Stimulated activated CD4-positive, alpha-beta T cell treated with anti-CD3 and anti-CD28 coated beads, TNF-alpha, amount 100 ng/mL, for 24 hours (primary cell): ENCODE measurements at regions not wholly inside any gene's neighbourhood (a gene's known extent, or its start where the extent isn't known, plus 50 kb on each side); places are given as distances from the start of the nearest gene placed in this dataset.

ENCODE experiments used
- DNase-seq, 3 experiments: peaks; one replicate each; pipeline ENCODE4 v3.0.0-alpha.2; 2020; ENCODE audit warnings: low read depth in 3 of 3

DNA sequence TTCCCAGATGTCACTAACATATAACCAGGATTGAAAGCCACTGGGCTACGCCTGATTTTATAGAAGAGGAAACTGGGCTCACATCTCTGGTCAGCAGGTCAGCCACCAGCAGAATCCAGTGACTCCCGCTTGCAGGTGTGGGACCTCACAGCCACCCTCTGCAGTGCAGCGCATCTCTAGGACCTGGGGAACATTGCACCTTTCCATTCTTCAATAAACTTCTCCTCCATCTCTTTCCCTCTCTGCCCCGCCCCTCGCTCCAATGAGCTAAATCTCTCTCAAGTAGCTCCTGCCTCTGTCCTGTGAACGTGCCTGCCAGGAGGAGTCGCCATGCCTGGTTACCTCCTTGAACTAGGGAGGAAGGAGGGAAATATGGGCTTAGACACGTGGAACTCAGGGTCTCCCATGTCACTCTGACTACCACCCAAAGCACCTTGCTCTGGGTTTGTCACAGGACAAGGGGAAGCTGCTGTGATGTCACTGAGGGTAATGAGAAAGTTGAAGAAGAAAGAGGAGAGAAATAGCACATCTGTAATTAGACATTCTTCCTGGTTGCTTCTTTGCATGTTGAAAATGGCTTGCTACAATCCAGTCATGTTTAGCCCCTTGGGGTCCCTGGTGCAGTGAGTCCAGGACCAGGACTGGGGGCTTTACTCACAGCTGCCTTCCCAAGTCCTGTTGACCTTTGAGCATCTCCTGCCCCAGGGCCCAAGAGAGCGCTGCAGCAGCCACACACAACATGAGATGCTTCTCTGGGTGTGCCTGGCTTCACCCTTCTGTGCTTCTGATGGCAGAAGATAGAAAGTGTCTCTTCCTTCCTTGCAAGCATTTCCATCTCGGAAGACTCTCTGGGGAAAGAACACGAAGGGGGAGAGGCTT lies 469.4 kb downstream of the PREX1 start:
- no peak for DNase-seq

DNA sequence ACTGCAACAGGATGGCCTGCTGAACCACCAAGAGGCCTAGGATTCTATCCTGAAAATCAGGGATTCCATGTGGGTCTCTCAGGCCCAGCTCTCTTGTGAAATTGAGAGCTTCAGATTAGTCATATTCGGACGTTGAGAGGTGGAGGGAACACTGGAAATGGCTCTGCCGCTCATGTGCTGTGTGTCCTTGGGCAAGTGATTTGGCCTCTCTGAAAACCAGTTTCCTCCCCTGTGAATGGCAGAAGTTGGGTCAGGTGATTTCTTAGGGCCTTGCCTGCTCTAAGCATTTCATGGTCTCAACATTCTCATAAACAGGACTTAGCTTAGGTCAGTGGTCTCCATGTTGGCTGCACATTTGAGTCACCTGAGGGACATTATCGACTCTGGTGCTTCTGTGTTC lies 470.1 kb downstream of the PREX1 start:
- no peak for DNase-seq

DNA sequence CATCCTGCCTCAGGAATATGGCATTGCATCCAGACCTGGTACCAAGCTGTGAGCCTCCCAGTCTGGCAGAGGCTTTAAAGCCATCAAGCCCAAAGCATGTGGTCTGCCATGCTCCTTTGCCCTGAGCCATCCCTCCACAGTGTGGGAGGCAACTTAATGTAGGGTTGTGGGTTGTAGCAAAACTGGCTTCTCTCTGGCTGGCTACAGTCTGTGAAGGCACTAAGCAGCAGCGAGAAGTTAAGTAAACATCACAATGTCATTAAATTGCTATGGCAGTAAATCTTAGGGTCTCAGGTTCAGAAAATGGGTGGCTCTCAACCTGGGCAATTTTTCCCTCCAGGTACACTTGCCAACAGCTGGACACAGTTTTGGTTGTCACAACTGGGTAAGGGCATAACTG lies 472.9 kb downstream of the PREX1 start:
- no peak for DNase-seq

DNA sequence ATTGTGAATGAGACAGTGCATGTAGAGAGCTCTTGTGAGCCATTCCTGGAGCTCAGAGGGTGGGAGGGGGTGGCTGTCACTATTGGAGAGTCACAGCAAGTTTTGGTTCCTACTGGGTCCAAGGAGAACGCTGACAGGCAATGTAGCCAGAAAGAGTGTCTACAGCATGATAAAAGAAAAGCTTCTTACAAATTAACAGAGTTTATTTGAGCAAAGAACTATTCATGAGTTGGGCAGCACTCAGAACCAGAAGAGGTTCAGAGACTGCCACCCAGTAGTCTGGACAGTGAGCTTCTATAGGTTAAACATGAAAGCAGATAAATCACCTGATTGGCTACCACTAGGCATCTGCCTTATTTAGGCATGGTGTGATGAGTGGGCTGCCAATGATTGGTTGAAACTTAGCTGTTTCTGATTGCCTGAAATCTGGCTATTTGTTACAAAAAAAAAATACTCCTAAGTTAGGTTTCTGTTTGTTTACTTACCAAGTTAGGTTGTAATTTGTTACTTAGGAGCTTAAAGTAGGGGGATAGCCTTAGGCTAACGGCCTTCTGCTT lies 473.4 kb downstream of the PREX1 start:
- no peak for DNase-seq

DNA sequence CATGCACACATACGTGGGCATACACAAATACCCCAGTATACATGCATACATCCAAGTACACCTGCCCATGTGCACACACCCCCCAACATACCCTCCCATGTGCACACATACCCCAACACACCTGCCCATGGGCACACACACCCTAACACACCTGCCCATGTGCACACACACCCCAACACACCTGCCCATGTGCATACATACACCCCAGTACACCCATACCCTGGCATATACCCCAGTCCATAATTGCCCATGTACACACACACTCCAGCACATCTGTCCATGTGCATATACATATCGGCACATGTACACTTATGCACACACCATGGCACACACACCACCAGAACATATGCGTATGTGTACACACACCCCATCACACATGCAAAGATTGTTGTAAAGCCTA lies 475.2 kb downstream of the PREX1 start:
- DNase-seq = no peak

DNA sequence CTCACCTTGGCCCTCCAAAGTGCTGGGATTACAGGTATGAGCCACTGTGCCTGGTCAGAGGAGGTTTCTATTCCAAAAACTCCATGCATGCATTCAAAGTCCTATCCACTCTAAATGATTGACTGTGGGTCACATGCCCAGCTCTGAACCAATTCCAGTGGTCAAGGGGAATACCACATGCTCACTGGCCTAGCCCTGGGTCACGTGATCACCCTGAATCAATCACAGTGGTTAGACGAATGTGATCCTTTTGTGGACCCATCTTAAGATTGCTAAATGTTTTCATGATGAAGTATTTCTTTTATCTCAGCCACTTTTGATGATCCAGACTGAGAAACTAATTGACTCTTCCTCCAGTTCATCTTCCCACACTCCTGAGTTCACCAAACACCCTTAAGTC lies 475.8 kb downstream of the PREX1 start:
- no peak for DNase-seq

DNA sequence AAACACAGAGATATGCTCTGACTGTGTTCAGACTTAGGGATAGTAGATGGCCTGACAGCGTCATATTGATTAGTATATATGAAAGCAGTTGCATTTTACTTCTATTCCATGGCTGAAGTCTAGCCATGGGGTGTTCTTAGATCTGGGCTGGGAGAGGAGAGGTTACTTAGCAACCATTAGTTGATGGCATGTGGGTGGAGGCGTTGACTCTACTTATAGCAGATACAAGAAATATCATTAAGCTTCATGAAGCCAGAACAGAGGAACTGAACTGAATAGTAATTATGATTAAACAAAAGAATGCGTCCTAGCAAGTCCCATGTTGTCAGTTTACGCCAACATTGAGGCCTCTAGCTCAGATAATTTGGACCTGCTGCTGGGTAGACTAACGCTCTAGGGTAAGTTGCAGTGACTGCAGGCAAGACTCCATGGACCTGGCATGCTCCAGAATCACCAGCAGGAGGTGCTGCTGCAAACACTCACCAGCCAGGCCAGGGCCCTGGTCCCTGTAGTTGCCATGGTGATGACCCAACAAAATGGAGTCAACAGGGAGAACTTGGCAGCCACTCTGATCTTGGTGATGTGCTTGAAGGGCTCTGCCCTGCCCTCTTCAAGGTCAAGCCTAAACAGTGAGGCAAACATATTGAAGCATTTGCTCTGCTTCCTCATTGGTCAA lies 477.3 kb downstream of the PREX1 start:
- no peak for DNase-seq

DNA sequence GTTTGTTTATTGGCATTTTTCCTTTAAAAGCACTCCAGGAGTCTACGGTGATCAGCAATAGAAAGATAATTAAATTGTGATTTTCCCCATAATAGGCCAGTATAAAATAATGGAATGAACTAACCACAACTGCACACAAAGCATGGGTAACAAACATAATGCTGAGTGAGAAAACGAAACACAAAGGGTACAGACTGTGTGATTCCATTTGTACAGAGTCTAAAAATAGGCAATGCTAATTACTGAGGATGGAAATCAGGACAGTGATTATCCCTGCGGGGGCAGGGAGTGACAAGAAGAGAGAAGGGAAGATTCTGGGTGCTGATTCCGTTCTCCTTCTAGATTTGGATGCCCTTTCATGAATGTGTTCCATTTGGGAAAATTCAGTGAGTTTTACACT lies 478.1 kb downstream of the PREX1 start:
- no peak for DNase-seq

DNA sequence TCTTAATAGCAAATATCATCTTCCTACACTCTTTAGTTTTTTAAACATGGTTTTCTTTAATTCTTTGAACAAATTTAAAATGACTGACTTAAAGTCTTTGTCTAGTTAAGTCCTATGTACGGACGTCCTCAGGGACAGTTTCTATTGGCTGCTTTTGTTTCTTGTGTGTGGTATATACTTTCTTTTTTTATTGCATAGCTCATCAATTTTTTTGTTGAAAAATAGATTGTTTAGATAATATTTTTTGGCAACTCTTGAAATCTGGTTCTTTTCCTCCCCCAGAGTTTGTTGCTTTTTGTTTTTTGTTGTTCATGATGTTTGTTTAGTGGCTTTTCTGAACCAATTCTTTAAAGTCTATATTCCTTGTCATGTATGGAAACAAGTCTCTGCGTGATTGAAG lies 479.8 kb downstream of the PREX1 start:
- DNase-seq = no peak

DNA sequence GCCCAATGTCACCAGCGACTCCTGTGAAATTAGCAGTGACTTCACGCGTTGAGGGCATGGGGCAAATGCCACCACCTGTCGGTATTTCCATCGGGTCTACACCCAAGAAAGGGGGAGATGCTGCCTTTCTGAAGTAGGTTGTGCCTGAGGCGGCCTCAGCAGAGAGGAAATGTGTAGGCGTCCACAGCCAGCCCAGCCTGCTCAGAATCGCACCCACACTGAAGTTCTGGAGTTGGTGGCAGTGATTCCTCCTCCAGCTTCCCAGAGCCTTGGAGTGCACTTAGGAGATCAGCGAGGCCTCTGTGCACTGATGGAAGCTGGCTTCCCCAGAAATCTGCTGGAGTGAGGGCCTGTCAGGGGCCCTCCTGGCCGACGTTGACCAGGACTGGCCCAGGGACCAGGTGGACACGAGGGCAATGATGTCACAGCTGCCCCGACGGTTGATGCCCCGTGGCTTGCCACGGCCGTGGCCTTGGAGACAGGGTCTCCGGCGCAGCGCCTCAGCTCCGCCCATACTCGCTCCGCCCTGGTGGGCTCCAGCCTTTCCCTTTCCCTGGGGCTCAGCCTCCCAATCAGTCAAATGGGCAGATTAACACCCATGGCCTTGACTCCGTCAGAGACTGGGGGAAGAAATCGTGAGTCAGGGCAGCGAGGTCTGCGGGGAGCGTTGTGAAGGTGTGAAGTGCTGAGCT lies 484.8 kb downstream of the PREX1 start:
- DNase-seq = no peak

DNA sequence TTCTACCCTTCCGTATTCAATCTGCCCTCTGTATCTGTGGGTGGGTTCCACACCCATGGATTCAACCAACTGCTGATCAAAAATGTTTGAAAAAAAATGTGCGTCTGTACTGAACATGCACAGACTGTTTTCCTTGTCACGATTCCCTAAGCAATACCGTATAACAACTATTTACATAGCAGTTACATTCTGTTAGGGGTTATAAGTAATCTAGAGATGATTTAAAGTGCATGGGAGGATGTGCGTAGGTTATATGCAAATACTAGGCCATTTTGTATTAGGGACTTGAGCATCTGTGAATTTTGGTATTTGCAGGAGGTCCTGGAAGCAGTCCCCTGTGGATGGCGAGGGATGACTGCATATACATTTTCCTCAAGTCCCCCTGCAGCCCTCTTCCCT lies 486.9 kb downstream of the PREX1 start:
- no peak for DNase-seq

DNA sequence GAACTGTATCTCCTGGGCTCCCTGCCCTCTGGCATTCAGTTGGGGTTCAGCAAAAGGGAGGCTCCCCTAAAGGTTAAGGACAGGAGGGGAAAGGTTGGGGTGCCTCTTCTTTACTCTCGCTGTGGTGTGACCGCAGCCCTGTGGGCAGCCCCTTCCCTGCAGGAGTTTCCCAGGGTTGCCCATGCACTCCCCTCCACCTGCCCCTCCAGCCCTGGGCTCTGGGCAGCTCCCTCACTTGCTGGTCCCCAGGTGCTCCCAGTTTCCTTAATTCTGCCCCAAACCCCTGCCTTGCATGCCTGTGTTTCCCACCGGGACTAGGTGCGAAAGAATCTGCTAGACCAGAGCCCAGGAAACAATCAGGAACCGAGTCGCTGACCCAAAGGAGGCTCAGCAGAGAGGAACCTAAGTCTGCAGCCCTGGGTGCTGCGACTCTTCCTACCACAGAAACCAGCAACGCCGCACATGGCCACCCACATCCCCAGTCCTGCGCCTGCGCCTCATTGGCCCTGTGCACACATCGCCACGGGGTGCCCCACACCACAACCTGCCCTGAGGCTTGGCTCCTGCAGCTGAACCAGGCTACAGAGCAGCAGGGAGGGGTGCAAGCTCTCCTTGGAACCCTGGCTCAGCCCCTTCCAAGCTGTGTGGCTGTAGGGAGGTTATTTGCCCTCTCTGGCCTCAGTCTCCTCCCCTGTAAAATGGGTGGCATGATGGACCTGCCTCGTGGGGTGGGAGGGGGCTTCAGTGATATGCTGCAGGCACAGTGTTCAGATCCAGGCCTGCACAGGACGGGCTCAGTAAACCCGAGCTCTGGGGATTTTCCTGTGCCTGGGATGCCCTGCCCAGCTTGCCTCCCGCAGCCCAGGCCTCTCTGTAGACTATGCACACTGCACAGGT lies 487.6 kb downstream of the PREX1 start:
- DNase-seq = no peak

DNA sequence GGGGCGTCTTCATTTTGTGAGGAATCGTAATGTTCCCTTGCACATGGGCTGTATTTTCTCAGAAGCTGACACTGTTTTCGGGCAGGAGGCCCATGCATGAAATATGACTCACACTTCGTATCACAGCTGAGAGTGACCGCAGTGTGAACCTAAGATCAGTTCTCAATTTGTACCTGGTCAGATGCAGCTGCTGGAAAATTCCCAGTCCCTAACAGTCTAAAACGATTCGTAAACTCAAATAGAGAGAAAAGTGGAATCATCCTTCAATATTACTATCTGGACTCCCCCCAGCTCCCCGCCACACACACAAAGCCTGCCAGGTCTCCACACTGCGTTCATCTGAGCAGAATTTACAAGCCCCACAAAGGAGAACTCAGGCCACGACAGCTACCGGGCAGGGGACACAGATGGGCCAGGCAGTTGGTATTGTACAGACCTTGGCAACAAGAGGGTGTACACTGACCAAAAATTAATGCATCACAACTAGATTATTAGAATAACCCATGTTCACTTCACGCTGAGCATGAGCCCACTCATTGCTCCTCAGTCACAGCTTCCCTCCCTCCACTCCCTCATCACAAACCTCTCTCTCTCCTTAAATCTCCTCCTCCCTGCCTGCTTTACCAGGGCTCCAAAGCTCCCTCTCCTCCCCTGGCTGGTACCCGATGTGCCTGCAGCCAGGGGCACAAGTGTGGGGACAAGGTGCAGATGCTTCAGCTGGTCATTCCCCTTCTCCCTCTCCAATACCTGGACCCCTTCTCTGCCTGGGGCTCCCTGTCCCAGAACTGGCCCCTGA lies 488.4 kb downstream of the PREX1 start:
- DNase-seq = no peak

DNA sequence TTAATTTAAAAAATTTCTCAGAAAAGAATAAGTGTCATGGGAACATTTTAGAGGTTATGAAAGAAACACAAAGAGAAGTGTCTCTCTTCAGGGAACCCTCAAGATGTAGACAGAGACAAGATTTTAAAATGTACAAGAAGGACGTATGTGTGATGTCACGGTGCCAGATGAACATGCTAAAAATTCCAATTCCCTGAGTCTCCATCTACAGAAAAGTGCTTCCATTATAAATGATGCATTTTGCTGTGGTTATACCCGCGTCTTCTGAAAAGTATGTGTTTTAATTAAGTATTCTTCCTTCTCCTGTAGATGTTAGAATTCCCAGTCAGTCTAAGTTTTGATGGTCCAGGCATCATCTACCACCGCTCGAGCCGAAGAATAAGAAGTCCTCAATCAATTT lies 489.1 kb downstream of the PREX1 start:
- no peak for DNase-seq

DNA sequence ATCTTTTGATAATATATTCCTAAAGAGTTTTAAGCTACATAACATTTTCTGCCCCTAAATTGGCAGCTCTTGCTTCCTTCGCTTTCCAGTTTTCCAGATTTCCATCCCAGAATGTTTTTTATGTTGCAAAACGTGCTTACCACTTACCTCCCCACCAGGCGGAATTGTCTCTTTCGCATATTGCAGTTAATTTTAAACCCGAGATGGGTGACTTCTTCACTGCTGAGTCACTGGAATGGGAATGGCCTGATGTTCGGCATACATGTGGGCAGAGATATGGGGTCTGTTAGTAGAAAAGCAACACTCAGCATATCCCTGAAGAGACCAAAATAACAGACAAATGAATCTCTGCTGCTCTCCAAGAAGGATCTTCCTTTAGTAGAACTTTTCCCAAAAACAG lies 491.2 kb downstream of the PREX1 start:
- no peak for DNase-seq

DNA sequence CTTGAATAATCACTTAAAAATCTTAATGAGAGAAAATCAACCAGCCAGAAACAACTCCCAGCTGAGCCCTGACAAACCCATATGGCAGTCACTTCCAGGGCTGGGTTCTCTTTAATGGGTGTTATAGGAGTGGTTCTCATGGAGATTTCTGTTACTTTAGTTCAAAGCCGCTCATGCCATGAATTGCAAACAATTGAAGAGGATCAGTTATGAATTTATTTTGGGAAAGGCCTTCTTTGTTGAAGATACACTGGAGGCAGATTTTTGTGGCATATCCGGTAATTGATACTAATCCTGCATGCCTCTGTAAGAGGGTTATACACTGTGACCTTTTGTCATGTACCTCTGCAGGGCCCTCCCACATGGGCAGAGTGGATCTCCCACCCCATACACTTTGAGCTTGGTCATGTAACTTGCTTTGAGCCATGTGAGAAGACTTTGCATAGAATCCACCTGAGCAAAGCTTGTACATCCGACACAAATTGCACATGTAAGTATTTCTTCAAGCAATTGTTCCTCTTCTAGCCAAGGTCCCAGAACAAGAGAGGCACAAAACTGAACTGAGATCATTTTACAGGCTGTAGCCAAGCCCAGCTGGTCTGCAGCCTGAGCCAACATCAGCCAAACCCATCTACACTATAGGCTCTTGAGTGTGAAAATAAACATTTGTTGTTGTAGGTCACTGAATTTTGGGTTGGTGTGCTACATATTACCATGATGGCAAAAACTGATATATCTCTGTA lies 492.3 kb downstream of the PREX1 start:
- no peak for DNase-seq

DNA sequence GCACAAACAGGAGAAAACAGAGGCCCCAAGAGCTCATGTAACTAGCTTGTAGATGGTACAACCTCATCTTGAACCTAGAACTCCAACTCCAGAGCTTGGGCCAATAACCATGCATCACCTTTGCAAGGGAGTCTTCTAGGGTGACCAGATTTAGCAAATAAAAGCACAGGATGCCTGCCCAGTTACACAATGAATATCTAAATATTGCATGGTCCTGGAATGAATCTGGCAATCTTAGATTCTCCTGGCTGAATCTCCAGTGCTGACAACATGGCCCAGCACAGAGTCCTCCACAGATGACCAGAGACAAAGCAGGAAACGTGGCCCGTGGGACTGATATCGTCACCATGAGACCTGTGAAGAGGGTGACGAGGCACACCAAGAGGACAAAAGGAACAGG lies 494.1 kb downstream of the PREX1 start:
- DNase-seq = no peak

DNA sequence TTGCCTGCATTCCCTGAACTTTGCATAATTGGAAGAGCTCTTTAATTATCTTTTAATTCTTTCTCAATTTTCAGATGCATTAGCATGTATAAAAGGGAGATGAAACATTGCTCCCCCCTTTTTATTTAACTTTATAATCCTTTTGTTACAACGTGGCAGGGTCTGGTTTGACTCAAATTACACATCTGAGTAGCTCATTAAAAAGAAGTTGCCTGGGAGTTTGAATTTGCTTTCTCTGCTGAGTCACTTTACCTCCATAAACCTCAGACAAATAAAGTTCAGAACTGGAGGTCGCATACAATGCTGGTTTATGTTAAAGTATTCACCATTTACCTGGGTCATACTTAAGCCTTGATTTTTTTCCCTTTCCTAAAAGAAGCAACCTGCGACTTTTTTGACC lies 495.2 kb downstream of the PREX1 start:
- DNase-seq = no peak

DNA sequence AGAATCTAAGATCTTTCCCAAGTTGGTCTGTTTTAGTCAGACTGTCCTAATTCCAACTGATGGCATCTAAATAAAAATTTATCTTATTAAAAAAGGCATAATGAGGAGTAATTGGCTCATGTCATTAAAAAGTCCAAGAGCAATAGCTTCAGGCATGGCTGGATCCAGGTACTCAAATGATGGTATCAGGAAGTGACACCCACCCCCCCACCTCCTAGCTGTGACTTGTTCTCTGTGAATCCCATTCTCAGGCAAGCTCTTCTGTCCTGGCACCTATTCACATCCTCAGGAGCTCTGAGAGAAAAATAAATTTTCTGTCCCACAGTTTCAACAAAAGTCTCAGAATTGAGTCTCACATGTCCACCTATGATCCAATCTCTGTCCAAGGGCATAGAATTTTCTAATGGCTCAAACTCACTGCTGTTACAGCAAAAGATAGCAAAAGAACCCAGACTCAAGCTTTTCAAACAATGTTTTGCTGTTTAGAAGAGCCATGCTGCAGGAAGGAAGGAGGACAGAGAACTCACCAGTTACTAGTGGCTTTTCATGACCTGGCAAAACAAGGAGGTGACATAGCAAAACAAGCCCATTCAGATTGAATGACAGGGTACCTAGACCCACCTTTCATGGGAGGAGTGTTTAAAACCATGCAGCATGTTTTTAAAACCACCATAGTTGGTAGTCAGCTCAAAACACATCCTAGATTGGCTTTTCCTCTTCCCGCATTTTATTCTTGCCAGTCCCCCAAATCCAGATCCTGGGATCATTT lies 496.1 kb downstream of the PREX1 start:
- no peak for DNase-seq
